Liver (tissue), 8 donors: ENCODE measurements at regions not wholly inside any gene's neighbourhood (a gene's known extent, or its start where the extent isn't known, plus 50 kb on each side); places are given as distances from the start of the nearest gene placed in this dataset.

ENCODE experiments used
- DNase-seq: peaks from one replicate; pipeline ENCODE4 v3.0.0-alpha.2; 2017; ENCODE audit warnings: low spot score
- H3K27ac ChIP-seq, 2 donors: one replicate each; pipeline ENCODE4 v1.7.0; 2013; ENCODE audit warnings: inconsistent platforms in 2 of 2, low read length in 2 of 2, control low read depth in 1 of 2, low read depth in 1 of 2, mild to moderate bottlenecking in 1 of 2
- H3K27me3 ChIP-seq, 4 donors: one replicate each; pipeline versions ENCODE4 v1.6.1 to v1.7.0; 2013; ENCODE audit warnings: low read length in 3 of 4, inconsistent platforms in 1 of 4, mild to moderate bottlenecking in 1 of 4, moderate library complexity in 1 of 4; ENCODE audit not compliant: control insufficient read depth in 4 of 4, insufficient read depth in 4 of 4
- H3K36me3 ChIP-seq, 4 donors: one replicate each; pipeline versions ENCODE4 v1.6.1 to v1.7.0; 2013; ENCODE audit warnings: low read length in 3 of 4, mild to moderate bottlenecking in 3 of 4, low read depth in 1 of 4, moderate library complexity in 1 of 4; ENCODE audit not compliant: control insufficient read depth in 4 of 4, insufficient read depth in 3 of 4
- H3K4me1 ChIP-seq, 4 donors: one replicate each; pipeline versions ENCODE4 v1.6.1 to v1.7.0; 2013; ENCODE audit warnings: low read length in 3 of 4, mild to moderate bottlenecking in 3 of 4, moderate library complexity in 1 of 4; ENCODE audit not compliant: control insufficient read depth in 4 of 4, insufficient read depth in 4 of 4
- H3K4me3 ChIP-seq, 3 donors: one replicate each; pipeline versions ENCODE4 v1.6.1 to v1.7.0; 2013; ENCODE audit warnings: low read length in 3 of 3, control low read depth in 1 of 3, low read depth in 1 of 3, mild to moderate bottlenecking in 1 of 3
- H3K9ac ChIP-seq, 2 donors: one replicate each; pipeline ENCODE4 v1.7.0; 2013; ENCODE audit warnings: low read length in 2 of 2, mild to moderate bottlenecking in 2 of 2, moderate library complexity in 2 of 2, control low read depth in 1 of 2, low read depth in 1 of 2
- H3K9me3 ChIP-seq, 4 donors: one replicate each; pipeline versions ENCODE4 v1.6.1 to v1.7.0; 2013; ENCODE audit warnings: low read length in 3 of 4; ENCODE audit not compliant: control insufficient read depth in 4 of 4
- CTCF ChIP-seq: fragments of 150-350 bp; IDR thresholded peaks from 2 replicates; pipeline ENCODE4 v1.5.1; 2017; ENCODE audit warnings: improper control_type of control experiment, low read depth, low read length; ENCODE audit not compliant: missing input control
- EGR1 ChIP-seq, 2 donors: IDR thresholded peaks; 2 replicates each; pipeline ENCODE4 v1.6.1; 2016 to 2018; ENCODE audit warnings: antibody characterized with exemption in 2 of 2, low read depth in 2 of 2
- GABPA ChIP-seq, 2 donors: IDR thresholded peaks in 1 of 2; conservative IDR thresholded peaks in 1 of 2; 2 replicates each; pipeline ENCODE4 v1.6.1; 2016; ENCODE audit warnings: antibody characterized with exemption in 2 of 2, mild to moderate bottlenecking in 1 of 2, moderate library complexity in 1 of 2
- HNF4A ChIP-seq, 2 donors: conservative IDR thresholded peaks; 2 replicates each; pipeline ENCODE4 v1.6.1; 2016; ENCODE audit warnings: antibody characterized with exemption in 2 of 2, mild to moderate bottlenecking in 2 of 2
- JUND ChIP-seq, 2 donors: IDR thresholded peaks; 2 replicates each; pipeline ENCODE4 v1.6.1; 2016; ENCODE audit warnings: antibody characterized with exemption in 2 of 2
- MAX ChIP-seq: IDR thresholded peaks from 2 replicates; pipeline ENCODE4 v1.6.1; 2016; ENCODE audit warnings: antibody characterized with exemption
- NR2F2 ChIP-seq: IDR thresholded peaks from 2 replicates; pipeline ENCODE4 v1.6.1; 2016; ENCODE audit warnings: antibody characterized with exemption
- RAD21 ChIP-seq, 2 donors: IDR thresholded peaks; 2 replicates each; pipeline ENCODE4 v1.6.1; 2016; ENCODE audit warnings: antibody characterized with exemption in 2 of 2, mild to moderate bottlenecking in 2 of 2
- REST ChIP-seq: IDR thresholded peaks from 2 replicates; pipeline ENCODE4 v1.6.1; 2016; ENCODE audit warnings: antibody characterized with exemption, mild to moderate bottlenecking
- SP1 ChIP-seq: IDR thresholded peaks from 2 replicates; pipeline ENCODE4 v1.6.1; 2018; ENCODE audit warnings: antibody characterized with exemption, mild to moderate bottlenecking
- TAF1 ChIP-seq: conservative IDR thresholded peaks from 2 replicates; pipeline ENCODE4 v1.6.1; 2016; ENCODE audit warnings: antibody characterized with exemption, mild to moderate bottlenecking
- YY1 ChIP-seq: IDR thresholded peaks from 2 replicates; pipeline ENCODE4 v1.6.1; 2016; ENCODE audit warnings: antibody characterized with exemption, mild to moderate bottlenecking
- WGBS: extraction: QIAGEN DNeasy Blood & Tissue Kit; methylation state at CpG from one replicate; pipeline ENCODE4 v1.1.7; 2013; 5-methylcytosine and 5-hydroxymethylcytosine counted together
- TF ChIP-seq, protein P1 (sequence below): IDR thresholded peaks from 2 replicates; pipeline ENCODE4 v1.6.1; 2016; ENCODE audit warnings: antibody characterized with exemption
- donor health status: healthy.
- donor health status: healthy.
- donor health status: healthy.
- donor health status: healthy.
- donor health status: healthy.

GRCh38 chr7:33820206-33820605, 85.1 kb upstream of the BMPER start (continued):
- TF ChIP-seq CTCF (no peak), JUND (IDR thresholded peaks at IDR 0.05) (no peak), EGR1 (IDR thresholded peaks at IDR 0.05; ENCODE audit: low read depth in 2 of 2) (no peak), HNF4A (conservative IDR thresholded peaks at IDR 0.05) (no peak), RAD21 (IDR thresholded peaks at IDR 0.05) (no peak)

GRCh38 chr7:33821970-33822369, 83.4 kb upstream of the BMPER start:
- Histone ChIP-seq H3K27me3 (no peaks in the 10 kb centered on the region), H3K4me3 (no peak overlapping the region), H3K27ac (no peak overlapping the region), H3K9me3 (no peaks in the 10 kb centered on the region), H3K4me1 (no peaks in the 10 kb centered on the region), H3K36me3 (no peaks in the 10 kb centered on the region), H3K9ac (no peak overlapping the region)
- no peak for DNase-seq
- 92% methylated on average over 2 of the region's 2 CpGs for WGBS
- TF ChIP-seq YY1 (no peak), GABPA (IDR thresholded peaks at IDR 0.05 in 1 of 2, conservative IDR thresholded peaks at IDR 0.05 in 1 of 2) (no peak), RAD21 (IDR thresholded peaks at IDR 0.05) (no peak), TAF1 (no peak), MAX (no peak), EGR1 (IDR thresholded peaks at IDR 0.05; ENCODE audit: low read depth in 2 of 2) (no peak), HNF4A (conservative IDR thresholded peaks at IDR 0.05) (no peak), REST (no peak), NR2F2 (no peak), SP1 (no peak)
- TF ChIP-seq, protein P1, sequence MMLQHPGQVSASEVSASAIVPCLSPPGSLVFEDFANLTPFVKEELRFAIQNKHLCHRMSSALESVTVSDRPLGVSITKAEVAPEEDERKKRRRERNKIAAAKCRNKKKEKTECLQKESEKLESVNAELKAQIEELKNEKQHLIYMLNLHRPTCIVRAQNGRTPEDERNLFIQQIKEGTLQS: no peak

DNA sequence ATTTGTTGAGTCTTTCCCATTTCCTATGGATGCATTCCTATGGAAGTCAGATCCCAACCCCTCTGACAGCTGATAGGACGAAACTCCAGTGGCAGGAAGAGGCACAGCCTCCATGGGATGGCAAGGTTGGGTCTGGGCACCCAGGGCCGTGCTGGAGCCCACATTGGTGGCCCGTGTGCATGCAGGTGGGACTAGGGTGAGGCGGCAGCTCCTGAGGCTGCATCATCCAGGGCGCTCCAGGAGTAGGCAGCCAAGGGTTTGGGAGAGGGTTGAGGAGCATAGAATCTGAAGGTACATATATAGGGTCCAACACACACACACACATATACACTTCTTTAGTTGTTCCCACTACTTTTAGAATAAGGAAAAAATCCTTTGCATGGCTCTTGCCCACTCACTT, 81.4 kb upstream of the BMPER start:
- Histone ChIP-seq H3K27ac (no peak overlapping the region), H3K4me1 (no peaks in the 10 kb centered on the region), H3K9ac (no peak overlapping the region), H3K4me3 (no peak overlapping the region), H3K36me3 (no peaks in the 10 kb centered on the region), H3K9me3 (no peaks in the 10 kb centered on the region), H3K27me3 (no peaks in the 10 kb centered on the region)
- no peak for DNase-seq
- WGBS: 91% methylated on average over 5 of the region's 5 CpGs
- TF ChIP-seq RAD21 (IDR thresholded peaks at IDR 0.05): no peak
- TF ChIP-seq YY1: no peak
